ACC112 (cell line): ENCODE measurements at regions not wholly inside any gene's neighbourhood (a gene's known extent, or its start where the extent isn't known, plus 50 kb on each side); places are given as distances from the start of the nearest gene placed in this dataset.

Source experiments
- H2AFZ ChIP-seq: fragments of 200-600 bp; sonication (generic); one replicate; pipeline ENCODE4 v1.6.0; 2017; ENCODE audit warnings: antibody characterized with exemption, low read length; ENCODE audit not compliant: unreplicated experiment
- H3K27ac ChIP-seq: fragments of 200-600 bp; sonication (generic); 2 replicates; pipeline ENCODE4 v1.5.1; 2014; ENCODE audit warnings: low read depth, mild to moderate bottlenecking, antibody characterized with exemption, low read length, moderate library complexity
- H3K27me3 ChIP-seq: fragments of 200-600 bp; sonication (generic); 2 replicates; pipeline ENCODE4 v1.6.1; 2014; ENCODE audit warnings: mild to moderate bottlenecking, antibody characterized with exemption, low read length, moderate library complexity, mixed read lengths; ENCODE audit not compliant: insufficient read depth
- H3K36me3 ChIP-seq: fragments of 200-600 bp; sonication (generic); 2 replicates; pipeline ENCODE4 v1.6.1; 2016; ENCODE audit warnings: mild to moderate bottlenecking, antibody characterized with exemption, low read length, moderate library complexity, mixed read lengths; ENCODE audit not compliant: insufficient read depth
- H3K4me1 ChIP-seq: fragments of 200-600 bp; sonication (generic); one replicate; pipeline ENCODE4 v1.6.1; 2016; ENCODE audit warnings: low read length, mixed read lengths; ENCODE audit not compliant: insufficient read depth, unreplicated experiment, control insufficient read depth
- H3K4me3 ChIP-seq: fragments of 200-600 bp; sonication (generic); 2 replicates; pipeline ENCODE4 v1.5.1; 2014; ENCODE audit warnings: mild to moderate bottlenecking, low read depth, low read length
- H3K79me2 ChIP-seq: fragments of 200-600 bp; sonication (generic); one replicate; pipeline ENCODE4 v1.6.0; 2016; ENCODE audit warnings: low read length; ENCODE audit not compliant: control insufficient read depth, unreplicated experiment, insufficient read depth

DNA sequence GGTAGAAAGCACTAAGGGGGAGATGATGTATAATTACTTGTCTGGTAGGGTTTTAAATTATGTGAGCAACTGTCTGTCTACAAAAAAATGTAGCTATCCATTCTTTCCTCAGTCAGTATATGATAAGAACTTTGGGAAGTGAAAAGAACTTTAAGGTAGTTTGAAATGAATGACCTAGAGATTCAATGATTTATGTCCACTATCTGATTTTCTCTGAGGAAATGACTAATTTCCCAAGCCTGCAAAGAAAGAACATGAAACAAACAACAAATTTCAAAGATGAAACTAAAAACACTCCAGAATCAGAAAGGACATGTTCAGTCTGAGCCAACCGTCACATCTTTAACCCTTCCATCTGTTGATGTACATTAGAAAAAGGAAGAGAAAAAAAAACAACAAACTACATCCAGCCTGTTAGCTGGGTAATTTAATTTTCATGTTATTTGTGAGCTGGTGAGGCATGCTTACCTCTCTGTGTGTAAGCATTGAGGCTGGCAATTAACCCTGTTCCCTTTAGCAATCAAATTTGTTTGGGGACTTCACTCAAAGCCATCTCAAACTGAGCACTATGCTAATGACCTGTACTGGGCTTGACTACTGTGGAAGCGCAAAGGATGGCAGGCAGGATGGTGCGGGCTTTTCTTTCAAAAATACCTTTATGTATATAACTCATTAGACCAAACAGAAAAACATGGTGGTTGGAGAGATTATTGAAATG lies 220.1 kb downstream of the TUSC7 start:
- Histone ChIP-seq H2AFZ (peak overlapping the region; percentile 77), H3K27me3 (no peaks in the 10 kb centered on the region), H3K27ac (peak overlapping the region; percentile 74)

DNA sequence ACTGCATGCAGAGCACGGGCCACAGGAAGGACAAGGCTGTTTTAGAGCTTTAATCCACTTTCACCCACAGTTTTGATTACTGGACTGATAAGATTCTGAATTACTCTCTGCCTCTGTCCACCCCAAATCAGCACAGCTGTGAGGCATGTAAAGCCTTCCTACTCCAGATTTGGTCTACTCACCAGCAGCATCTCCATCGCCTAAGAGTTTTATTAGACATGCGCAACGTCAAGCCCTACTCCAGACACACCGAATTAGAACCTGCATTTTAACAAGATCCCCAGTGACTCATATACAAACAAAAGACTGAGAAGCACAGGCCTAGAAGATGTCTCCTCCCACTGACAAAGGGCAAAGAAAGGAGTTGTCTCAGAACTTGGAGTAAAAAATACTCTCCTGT lies 221.2 kb downstream of the TUSC7 start:
- no peaks in the 10 kb centered on the region for H3K27me3 ChIP-seq
- peaks cover 28% of the 10 kb centered on the region for H3K4me1 ChIP-seq
- peak overlapping the region; percentile 7; the same call in 1 of the 2 replicates for H3K4me3 ChIP-seq
- H3K27ac ChIP-seq, result no peak overlapping the region
- no peaks in the 10 kb centered on the region for H3K79me2 ChIP-seq
- peak overlapping the region; percentile 71 for H2AFZ ChIP-seq
- no peaks in the 10 kb centered on the region for H3K36me3 ChIP-seq

More for the DNA sequence above, 220.1 kb downstream of the TUSC7 start:
- Histone ChIP-seq H3K4me3 (peak overlapping the region; percentile 23; the same call in 1 of the 2 replicates), H3K4me1 (peaks cover 28% of the 10 kb centered on the region), H3K79me2 (no peaks in the 10 kb centered on the region), H3K36me3 (no peaks in the 10 kb centered on the region)

DNA sequence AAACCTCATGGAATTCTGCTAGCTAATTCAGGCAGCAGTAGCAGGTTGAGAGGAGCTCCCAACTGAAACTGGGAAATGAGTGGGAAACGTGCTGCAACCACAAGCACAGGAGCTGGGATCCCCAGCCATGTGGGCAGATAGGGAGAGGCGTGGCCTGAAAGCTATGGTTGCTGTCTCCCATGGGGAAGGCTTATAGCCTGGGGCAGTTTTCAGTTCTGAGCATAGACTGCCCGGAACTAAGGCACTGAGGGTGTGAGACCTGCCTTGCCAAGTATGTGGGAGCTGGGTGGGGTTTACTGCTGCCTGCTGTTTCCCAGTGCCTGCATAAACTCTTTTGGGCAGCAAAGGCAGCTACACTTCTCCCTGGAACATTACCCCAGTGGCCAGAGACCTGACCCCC lies 229.5 kb downstream of the TUSC7 start:
- Histone ChIP-seq H3K4me3 (no peak overlapping the region), H3K36me3 (no peaks in the 10 kb centered on the region), H3K4me1 (no peaks in the 10 kb centered on the region), H3K27ac (no peak overlapping the region), H3K27me3 (no peaks in the 10 kb centered on the region), H3K79me2 (no peaks in the 10 kb centered on the region), H2AFZ (no peak overlapping the region)

GRCh38 chr3:116939550-116939949 lies 230.0 kb downstream of the TUSC7 start:
- no peaks in the 10 kb centered on the region for H3K27me3 ChIP-seq
- no peaks in the 10 kb centered on the region for H3K79me2 ChIP-seq
- no peak overlapping the region for H3K4me3 ChIP-seq
- no peak overlapping the region for H3K27ac ChIP-seq
- no peaks in the 10 kb centered on the region for H3K4me1 ChIP-seq
- H3K36me3 ChIP-seq, result no peaks in the 10 kb centered on the region
- no peak overlapping the region for H2AFZ ChIP-seq

GRCh38 chr3:116940719-116941118 lies 231.1 kb downstream of the TUSC7 start:
- Histone ChIP-seq H3K4me3 (no peak overlapping the region), H3K4me1 (no peaks in the 10 kb centered on the region), H3K27ac (no peak overlapping the region), H2AFZ (no peak overlapping the region), H3K36me3 (no peaks in the 10 kb centered on the region), H3K27me3 (no peaks in the 10 kb centered on the region), H3K79me2 (no peaks in the 10 kb centered on the region)

DNA sequence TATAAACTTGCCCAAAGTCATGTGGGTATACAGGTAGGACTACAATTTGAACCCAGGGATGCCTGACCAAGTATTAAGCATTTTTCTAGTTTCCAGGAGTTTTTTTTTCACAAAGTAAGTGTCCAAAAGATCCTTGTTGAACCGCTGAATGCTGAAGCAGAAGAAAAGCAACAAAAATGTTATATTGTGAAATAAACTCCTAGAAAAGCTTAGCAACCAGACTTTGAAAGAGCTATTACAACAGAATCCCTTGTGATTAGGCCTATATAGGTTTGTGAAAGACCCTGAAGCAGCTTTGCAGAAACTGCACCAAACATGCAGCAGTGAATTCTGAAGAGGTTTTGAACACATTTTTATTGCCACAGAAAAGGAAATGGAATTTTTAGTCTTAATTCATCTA lies 236.8 kb downstream of the TUSC7 start:
- no peak overlapping the region for H3K27ac ChIP-seq
- H3K27me3 ChIP-seq, result no peaks in the 10 kb centered on the region
- no peak overlapping the region for H2AFZ ChIP-seq
- no peaks in the 10 kb centered on the region for H3K36me3 ChIP-seq
- H3K79me2 ChIP-seq, result no peaks in the 10 kb centered on the region
- H3K4me3 ChIP-seq, result no peak overlapping the region
- no peaks in the 10 kb centered on the region for H3K4me1 ChIP-seq

DNA sequence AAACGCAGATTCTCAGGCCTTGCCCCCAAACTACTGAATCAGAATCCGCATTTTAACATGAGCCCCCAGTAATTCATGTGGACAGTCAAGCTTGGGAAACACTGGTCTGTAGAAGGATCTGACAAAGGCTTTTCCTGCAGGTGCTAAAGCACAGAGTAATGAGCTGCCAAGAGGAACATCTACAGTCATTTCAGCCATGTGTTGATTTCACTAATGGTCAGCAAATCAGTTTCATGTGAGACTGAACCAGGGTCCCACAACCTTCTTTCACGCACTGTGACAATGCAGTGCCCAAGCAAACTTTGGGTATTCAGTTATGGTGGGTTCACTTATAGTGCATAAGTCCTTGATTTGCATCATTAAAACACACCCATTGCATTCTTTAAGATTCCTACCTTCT lies 237.6 kb downstream of the TUSC7 start:
- Histone ChIP-seq H3K27ac (no peak overlapping the region), H3K36me3 (no peaks in the 10 kb centered on the region), H3K4me1 (peaks cover 5% of the 10 kb centered on the region), H3K27me3 (no peaks in the 10 kb centered on the region), H2AFZ (no peak overlapping the region), H3K4me3 (no peak overlapping the region), H3K79me2 (no peaks in the 10 kb centered on the region)

- Histone ChIP-seq H3K79me2 (no peaks in the 10 kb centered on the region), H3K36me3 (no peaks in the 10 kb centered on the region), H3K4me3 (no peak overlapping the region), H3K27ac (no peak overlapping the region), H3K27me3 (no peaks in the 10 kb centered on the region), H3K4me1 (peaks cover 5% of the 10 kb centered on the region), H2AFZ (no peak overlapping the region)
Measured at GRCh38 chr3:116947809-116948208, 238.2 kb downstream of the TUSC7 start.

DNA sequence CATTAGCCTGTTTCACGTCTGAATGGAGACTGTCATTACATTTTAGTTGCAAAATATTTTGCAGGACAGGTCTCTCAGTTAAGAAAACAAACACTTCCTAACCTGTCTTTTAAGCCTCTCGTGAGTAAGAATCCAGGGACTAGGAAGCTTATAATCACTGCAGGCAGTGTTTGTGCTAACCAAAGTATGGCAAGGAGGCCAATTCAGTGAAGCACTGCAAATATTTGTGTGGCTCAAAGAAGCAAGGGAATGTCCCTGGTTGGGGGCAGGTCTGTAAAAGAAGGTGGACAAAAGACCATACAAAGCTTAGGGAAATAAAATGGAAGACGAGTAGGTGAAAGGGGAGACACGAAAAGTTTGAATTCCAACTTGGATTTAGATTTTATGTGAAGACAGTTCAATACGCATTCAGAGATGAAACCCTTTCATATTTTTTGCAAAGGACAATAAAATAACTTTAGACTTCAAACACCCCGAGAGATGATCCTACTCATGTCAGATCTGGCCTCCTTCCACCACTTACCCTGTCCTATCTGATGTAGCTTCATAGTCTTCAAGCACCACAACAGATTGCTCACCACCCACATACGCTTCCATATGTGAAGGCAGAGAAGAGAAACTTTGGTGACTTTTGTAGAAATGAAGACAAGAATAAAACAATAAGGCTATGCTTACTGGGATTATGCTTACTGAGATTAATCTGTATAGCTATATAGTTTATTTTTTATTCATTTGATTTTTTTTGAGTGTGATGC lies 240.9 kb downstream of the TUSC7 start:
- peaks cover 5% of the 10 kb centered on the region for H3K4me1 ChIP-seq
- no peak overlapping the region for H2AFZ ChIP-seq
- H3K36me3 ChIP-seq, result no peaks in the 10 kb centered on the region
- no peak overlapping the region for H3K27ac ChIP-seq
- no peaks in the 10 kb centered on the region for H3K27me3 ChIP-seq
- no peaks in the 10 kb centered on the region for H3K79me2 ChIP-seq
- no peak overlapping the region for H3K4me3 ChIP-seq

- H3K4me1 ChIP-seq, result peaks cover 5% of the 10 kb centered on the region
- no peaks in the 10 kb centered on the region for H3K27me3 ChIP-seq
- H3K27ac ChIP-seq, result no peak overlapping the region
- no peak overlapping the region for H3K4me3 ChIP-seq
- H3K79me2 ChIP-seq, result no peaks in the 10 kb centered on the region
- H2AFZ ChIP-seq, result peak overlapping the region; percentile 21
- H3K36me3 ChIP-seq, result no peaks in the 10 kb centered on the region
Measured at GRCh38 chr3:116951610-116952009, 242.0 kb downstream of the TUSC7 start.

GRCh38 chr3:116958291-116958690 lies 248.7 kb downstream of the TUSC7 start:
- Histone ChIP-seq H3K79me2 (no peaks in the 10 kb centered on the region), H3K4me3 (no peak overlapping the region), H3K4me1 (no peaks in the 10 kb centered on the region), H3K27ac (no peak overlapping the region), H2AFZ (no peak overlapping the region), H3K36me3 (no peaks in the 10 kb centered on the region), H3K27me3 (peaks cover 3% of the 10 kb centered on the region; the same call in 1 of the 2 replicates)
